Tibial nerve (tissue), 4 donors: ENCODE measurements at regions not wholly inside any gene's neighbourhood (a gene's known extent, or its start where the extent isn't known, plus 50 kb on each side); places are given as distances from the start of the nearest gene placed in this dataset.
A peak's percentile ranks its signal among the peaks of the same experiment; 100 is the strongest.
"Not testable (repeated sequence)": the region's sequence is repeated elsewhere in the genome, so short reads cannot be mapped to it uniquely, and the experiment has no call there.

Experiments
- DNase-seq, 2 donors: peaks; one replicate each; pipeline ENCODE4 v3.0.0-alpha.2; 2019; ENCODE audit warnings: low spot score in 2 of 2
- H3K27ac ChIP-seq, 4 donors: fragments of 200-600 bp; sonication (generic) in 3 of 4; one replicate each; pipeline ENCODE4 v1.5.1; 2017 to 2019; ENCODE audit warnings: mild to moderate bottlenecking in 1 of 4
- H3K27me3 ChIP-seq, 2 donors: fragments of 200-600 bp; sonication (generic) in 1 of 2; one replicate each; pipeline versions ENCODE4 v1.5.1 to v1.6.0; 2017 to 2019
- H3K36me3 ChIP-seq, 3 donors: fragments of 200-600 bp; sonication (generic); one replicate each; pipeline ENCODE4 v1.5.1; 2018 to 2019
- H3K4me1 ChIP-seq, 4 donors: fragments of 200-600 bp; sonication (generic) in 3 of 4; one replicate each; pipeline ENCODE4 v1.5.1; 2017 to 2019
- H3K4me3 ChIP-seq, 4 donors: fragments of 200-600 bp; sonication (generic) in 3 of 4; one replicate each; pipeline ENCODE4 v1.5.1; 2017 to 2019; ENCODE audit warnings: mild to moderate bottlenecking in 1 of 4, moderate library complexity in 1 of 4
- H3K9me3 ChIP-seq, 4 donors: fragments of 200-600 bp; sonication (generic) in 3 of 4; one replicate each; pipeline ENCODE4 v1.5.1; 2017 to 2019
- EP300 ChIP-seq, 2 donors: sonication (generic); formaldehyde crosslinking; IDR thresholded peaks; one replicate each; pipeline ENCODE4 v1.6.1; 2017; ENCODE audit warnings: antibody characterized with exemption in 2 of 2, mild to moderate bottlenecking in 1 of 2
- POLR2A ChIP-seq, 2 donors: fragments of 450-650 bp; IDR thresholded peaks; one replicate each; pipeline ENCODE4 v1.6.1; 2017; ENCODE audit warnings: antibody characterized with exemption in 2 of 2, mild to moderate bottlenecking in 2 of 2, moderate library complexity in 2 of 2
- WGBS, 2 donors: methylation state at CpG; one replicate each; pipeline ENCODE4 v1.1.5; 2018; 5-methylcytosine and 5-hydroxymethylcytosine counted together
- TF ChIP-seq, protein P1 (sequence below), 5 experiments: fragments of 200-600 bp in 3 of 5; fragments of 450-650 bp in 2 of 5; sonication (generic) in 3 of 5; IDR thresholded peaks; one replicate each; pipeline ENCODE4 v1.5.1; 2016 to 2019; ENCODE audit warnings: antibody characterized with exemption in 5 of 5, mild to moderate bottlenecking in 3 of 5, moderate library complexity in 2 of 5

DNA sequence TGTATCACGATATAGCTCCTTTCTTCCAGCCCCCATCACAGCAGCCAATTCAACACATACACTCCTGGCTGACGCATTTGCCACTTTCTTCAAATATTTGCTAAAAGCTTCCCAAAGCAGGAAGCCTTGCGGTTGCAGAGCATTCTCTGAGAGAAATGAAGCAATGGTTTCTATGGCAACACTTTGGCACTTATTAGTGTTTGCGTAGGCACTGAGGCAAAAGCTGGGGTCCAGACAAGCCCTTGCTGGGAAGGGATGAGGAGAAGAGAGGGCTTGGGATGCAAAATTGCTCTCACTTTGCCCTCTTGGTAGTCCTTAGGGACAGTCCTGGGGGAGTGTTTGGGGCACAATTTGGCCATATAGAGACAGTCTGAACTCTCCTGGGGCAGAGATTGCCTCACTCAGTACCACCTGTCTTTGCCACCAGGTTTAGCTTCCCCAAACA is 55.0 kb upstream of the PAK3 start:
- Histone ChIP-seq H3K4me3 (no peak overlapping the region), H3K27ac (no peak overlapping the region), H3K27me3 (peaks cover 0 to 10% of the 10 kb centered on the region in 2 donors), H3K36me3 (no peaks in the 10 kb centered on the region), H3K4me1 (no peaks in the 10 kb centered on the region), H3K9me3 (no peaks in the 10 kb centered on the region)
- 41 to 51% methylated on average over 4 of the region's 4 CpGs for WGBS, 2 donors
- peak in 1 of 2 donors; percentile 8 for DNase-seq
- TF ChIP-seq EP300 (IDR thresholded peaks at IDR 0.05), result peak in 1 of 2 donors; percentile 5
- TF ChIP-seq, protein P1, sequence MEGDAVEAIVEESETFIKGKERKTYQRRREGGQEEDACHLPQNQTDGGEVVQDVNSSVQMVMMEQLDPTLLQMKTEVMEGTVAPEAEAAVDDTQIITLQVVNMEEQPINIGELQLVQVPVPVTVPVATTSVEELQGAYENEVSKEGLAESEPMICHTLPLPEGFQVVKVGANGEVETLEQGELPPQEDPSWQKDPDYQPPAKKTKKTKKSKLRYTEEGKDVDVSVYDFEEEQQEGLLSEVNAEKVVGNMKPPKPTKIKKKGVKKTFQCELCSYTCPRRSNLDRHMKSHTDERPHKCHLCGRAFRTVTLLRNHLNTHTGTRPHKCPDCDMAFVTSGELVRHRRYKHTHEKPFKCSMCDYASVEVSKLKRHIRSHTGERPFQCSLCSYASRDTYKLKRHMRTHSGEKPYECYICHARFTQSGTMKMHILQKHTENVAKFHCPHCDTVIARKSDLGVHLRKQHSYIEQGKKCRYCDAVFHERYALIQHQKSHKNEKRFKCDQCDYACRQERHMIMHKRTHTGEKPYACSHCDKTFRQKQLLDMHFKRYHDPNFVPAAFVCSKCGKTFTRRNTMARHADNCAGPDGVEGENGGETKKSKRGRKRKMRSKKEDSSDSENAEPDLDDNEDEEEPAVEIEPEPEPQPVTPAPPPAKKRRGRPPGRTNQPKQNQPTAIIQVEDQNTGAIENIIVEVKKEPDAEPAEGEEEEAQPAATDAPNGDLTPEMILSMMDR (IDR thresholded peaks at IDR 0.05), result no peak

DNA sequence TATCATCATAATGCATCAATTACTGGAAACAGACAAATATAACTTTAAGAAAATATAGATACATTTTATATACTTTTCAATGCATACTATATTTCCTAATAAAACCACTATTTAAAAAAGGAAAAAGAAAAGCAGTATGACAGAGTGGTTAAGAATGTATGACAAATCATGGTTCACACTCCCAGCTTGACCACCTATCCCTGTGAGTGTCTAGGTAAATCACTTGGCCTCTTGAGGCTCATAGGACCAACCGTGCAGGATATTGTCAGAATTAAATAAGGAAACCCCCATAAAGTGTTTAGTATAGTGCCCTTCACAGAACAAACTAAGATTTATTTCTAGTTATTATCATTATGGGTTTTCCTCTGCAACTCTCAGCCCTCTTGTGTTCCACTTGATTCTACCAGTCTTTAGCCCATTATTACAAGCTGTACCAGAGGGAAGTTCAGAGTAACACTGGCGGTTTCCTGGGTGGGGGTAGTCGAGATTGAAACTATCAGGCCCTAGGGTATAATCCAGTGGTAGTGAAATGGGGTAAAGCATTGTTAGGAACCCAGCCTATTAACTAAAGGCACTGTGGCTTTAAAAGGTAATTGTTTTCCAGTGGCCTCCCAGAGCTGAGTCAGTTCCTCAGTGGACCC is 55.5 kb upstream of the PAK3 start:
- Histone ChIP-seq H3K4me3 (no peak overlapping the region), H3K36me3 (no peaks in the 10 kb centered on the region), H3K27ac (no peak overlapping the region), H3K9me3 (no peaks in the 10 kb centered on the region), H3K27me3 (peaks cover 0 to 10% of the 10 kb centered on the region in 2 donors), H3K4me1 (no peaks in the 10 kb centered on the region)
- TF ChIP-seq, protein P1 (IDR thresholded peaks at IDR 0.05), result no peak
- TF ChIP-seq POLR2A (IDR thresholded peaks at IDR 0.05) (no peak), EP300 (IDR thresholded peaks at IDR 0.05) (no peak)
- DNase-seq, result no peak
- WGBS, 2 donors, result 31 to 76% methylated on average over 3 of the region's 3 CpGs

DNA sequence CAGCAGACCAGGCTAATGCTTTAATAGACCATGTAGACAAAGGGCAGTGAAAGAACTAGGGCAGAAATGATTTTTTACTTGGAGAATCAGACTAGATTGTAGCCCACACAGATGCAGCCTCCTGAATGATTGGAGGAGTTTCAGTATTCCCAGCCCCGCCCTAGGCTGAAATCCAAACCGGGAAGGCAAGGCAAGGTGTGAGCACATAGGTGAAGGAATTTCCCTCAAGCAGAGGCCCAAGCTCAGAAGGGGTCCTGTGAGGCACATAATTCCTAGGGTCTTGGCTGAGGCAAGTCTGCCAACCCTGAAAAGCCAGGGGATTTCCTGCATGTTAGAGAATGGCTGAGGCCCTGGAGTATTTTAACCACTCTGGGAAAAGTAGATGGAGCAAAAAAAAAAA is 56.4 kb upstream of the PAK3 start:
- 70% methylated on average over 2 of the region's 2 CpGs for WGBS, 2 donors
- Histone ChIP-seq H3K36me3 (no peaks in the 10 kb centered on the region), H3K9me3 (no peaks in the 10 kb centered on the region), H3K4me3 (no peak overlapping the region), H3K27ac (no peak overlapping the region), H3K4me1 (no peaks in the 10 kb centered on the region), H3K27me3 (peaks cover 0 to 9% of the 10 kb centered on the region in 2 donors)
- TF ChIP-seq EP300 (IDR thresholded peaks at IDR 0.05) (no peak), POLR2A (IDR thresholded peaks at IDR 0.05) (no peak)
- TF ChIP-seq, protein P1 (IDR thresholded peaks at IDR 0.05), result no peak
- no peak for DNase-seq

DNA sequence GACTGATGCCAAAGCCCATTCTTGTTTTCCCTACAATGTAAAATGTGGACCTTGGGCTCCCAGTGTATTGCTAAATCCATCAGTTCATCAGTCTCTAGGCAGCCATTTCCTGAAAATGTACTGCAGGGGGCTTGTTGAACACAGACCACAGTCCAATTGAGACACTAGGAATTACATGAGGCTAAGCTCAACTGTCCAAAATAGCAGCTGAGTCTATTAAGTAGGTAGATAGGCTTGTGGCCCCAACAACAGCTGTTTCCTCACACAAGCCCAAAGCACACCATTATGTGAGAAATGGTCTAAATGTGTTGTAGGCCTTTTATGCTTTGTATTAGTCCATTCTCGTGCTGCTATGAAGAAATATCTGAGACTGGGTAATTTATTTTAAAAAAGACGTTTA is 60.0 kb upstream of the PAK3 start:
- H3K4me1 ChIP-seq, result no peaks in the 10 kb centered on the region
- WGBS, 2 donors, result 75 to 90% methylated on average over 2 of the region's 2 CpGs
- no peaks in the 10 kb centered on the region for H3K36me3 ChIP-seq
- no peak overlapping the region for H3K4me3 ChIP-seq
- no peak for DNase-seq
- peaks cover 3 to 18% of the 10 kb centered on the region in 2 donors for H3K27me3 ChIP-seq
- TF ChIP-seq, protein P1 (IDR thresholded peaks at IDR 0.05), result no peak
- TF ChIP-seq POLR2A (IDR thresholded peaks at IDR 0.05), result no peak
- TF ChIP-seq EP300 (IDR thresholded peaks at IDR 0.05), result no peak
- no peaks in the 10 kb centered on the region for H3K9me3 ChIP-seq
- H3K27ac ChIP-seq, result no peak overlapping the region

DNA sequence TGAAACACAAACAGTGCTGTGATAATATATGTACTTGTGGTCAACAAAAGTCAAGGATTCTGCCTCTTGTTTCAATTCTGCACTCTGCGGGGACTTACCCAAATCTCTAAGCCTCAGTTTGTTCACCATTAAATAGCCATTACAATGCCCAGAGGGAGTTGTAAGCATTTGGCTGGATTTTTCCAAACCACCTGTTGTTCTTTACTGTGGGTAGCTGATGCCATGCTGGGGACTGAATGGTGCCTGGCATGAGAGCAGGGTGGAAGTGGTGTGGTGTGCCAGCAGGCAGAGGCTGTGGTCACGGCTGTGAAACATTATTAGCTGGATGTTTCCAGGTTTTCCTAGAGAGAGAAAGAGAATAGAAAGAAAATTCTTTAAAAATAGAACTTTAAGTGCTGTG is 60.7 kb upstream of the PAK3 start:
- Histone ChIP-seq H3K27me3 (peaks cover 3 to 18% of the 10 kb centered on the region in 2 donors), H3K4me1 (no peaks in the 10 kb centered on the region), H3K27ac (no peak overlapping the region), H3K4me3 (no peak overlapping the region), H3K9me3 (no peaks in the 10 kb centered on the region), H3K36me3 (no peaks in the 10 kb centered on the region)
- DNase-seq, result no peak
- WGBS, 2 donors, result 63 to 78% methylated on average over 2 of the region's 2 CpGs
- TF ChIP-seq, protein P1 (IDR thresholded peaks at IDR 0.05), result no peak
- TF ChIP-seq POLR2A (IDR thresholded peaks at IDR 0.05), result no peak
- TF ChIP-seq EP300 (IDR thresholded peaks at IDR 0.05), result no peak

DNA sequence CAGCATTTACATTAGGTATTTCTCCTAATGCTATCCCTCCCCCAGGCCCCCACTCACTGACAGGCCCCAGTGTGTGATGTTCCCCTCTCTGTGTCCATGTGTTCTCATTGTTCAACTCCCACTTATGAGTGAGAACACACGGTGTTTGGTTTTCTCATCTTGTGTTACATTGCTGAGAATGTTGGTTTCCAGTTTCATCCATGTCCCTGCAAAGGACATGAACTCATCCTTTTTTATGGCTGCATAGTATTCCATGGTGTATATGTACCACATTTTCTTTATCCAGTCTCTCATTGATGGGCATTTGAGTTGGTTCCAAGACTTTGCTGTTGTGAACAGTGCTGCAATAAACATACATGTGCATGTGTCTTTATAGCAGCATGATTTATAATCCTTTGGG is 73.0 kb upstream of the PAK3 start:
- H3K9me3 ChIP-seq, result not testable (repeated sequence)

More for the DNA sequence above, 73.0 kb upstream of the PAK3 start:
- not testable (repeated sequence) for H3K36me3 ChIP-seq, H3K4me1 ChIP-seq, H3K27ac ChIP-seq, H3K4me3 ChIP-seq, H3K27me3 ChIP-seq, DNase-seq
- 69 to 100% methylated on average over 1 of the region's 1 CpG for whole genome bisulfite sequencing, 2 donors
